ENCODE measurements at regions not wholly inside any gene's neighbourhood (a gene's known extent, or its start where the extent isn't known, plus 50 kb on each side); places are given as distances from the start of the nearest gene placed in this dataset.

DNA sequence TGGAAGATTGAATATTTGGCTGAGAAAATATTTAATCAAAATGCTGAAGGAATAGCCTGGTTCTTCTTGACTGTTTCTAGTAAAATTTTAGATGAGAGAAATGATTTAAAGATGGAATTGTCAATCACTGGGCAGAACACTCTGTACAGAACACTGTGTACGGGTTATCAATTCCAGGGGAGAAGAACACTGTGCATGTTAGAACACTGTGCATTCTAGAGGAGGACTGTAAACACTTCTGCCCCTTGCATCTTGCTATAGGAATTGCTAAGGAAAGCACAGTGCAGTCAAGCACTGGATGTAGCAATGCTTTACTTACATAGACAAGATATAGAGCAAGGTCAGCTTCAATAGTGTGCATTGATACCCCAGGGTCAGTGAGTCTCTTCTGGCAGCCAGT, 98.7 kb downstream of the RWDD3 start:
- no peak for DNase-seq (ENCODE audit: low spot score)
- TF ChIP-seq, protein P1, sequence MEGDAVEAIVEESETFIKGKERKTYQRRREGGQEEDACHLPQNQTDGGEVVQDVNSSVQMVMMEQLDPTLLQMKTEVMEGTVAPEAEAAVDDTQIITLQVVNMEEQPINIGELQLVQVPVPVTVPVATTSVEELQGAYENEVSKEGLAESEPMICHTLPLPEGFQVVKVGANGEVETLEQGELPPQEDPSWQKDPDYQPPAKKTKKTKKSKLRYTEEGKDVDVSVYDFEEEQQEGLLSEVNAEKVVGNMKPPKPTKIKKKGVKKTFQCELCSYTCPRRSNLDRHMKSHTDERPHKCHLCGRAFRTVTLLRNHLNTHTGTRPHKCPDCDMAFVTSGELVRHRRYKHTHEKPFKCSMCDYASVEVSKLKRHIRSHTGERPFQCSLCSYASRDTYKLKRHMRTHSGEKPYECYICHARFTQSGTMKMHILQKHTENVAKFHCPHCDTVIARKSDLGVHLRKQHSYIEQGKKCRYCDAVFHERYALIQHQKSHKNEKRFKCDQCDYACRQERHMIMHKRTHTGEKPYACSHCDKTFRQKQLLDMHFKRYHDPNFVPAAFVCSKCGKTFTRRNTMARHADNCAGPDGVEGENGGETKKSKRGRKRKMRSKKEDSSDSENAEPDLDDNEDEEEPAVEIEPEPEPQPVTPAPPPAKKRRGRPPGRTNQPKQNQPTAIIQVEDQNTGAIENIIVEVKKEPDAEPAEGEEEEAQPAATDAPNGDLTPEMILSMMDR (IDR thresholded peaks at IDR 0.05; ENCODE audit: extremely low read depth, insufficient read depth, missing control alignments) = no peak
- in situ Hi-C loops (cut with MboI; ENCODE audit: low pct_unique_long_range_greater_than_20kb, low sequenced_read_pairs, unreplicated experiment) = no loop called here

DNA sequence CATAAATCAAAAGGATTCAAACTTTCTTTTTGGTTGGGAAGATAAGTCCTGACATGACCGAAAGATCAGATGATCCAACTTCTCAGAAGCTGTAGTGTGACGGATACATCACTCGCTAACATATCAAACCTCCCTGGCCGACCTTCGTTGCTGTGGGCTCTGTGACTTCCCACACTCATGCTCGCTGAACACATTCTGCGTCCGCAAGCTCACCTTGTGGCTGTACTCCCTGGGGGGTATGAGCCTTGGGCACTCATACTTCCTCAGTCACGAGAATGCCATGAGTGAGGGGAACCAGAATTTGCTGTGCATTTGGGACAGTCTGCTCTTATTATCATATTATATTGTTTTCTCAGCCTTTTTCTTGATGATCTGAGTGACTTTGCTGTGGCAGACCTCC, 105.4 kb downstream of the RWDD3 start:
- in situ Hi-C loops (cut with MboI; ENCODE audit: low pct_unique_long_range_greater_than_20kb, low sequenced_read_pairs, unreplicated experiment) = no loop called here
- TF ChIP-seq, protein P1 (IDR thresholded peaks at IDR 0.05; ENCODE audit: extremely low read depth, insufficient read depth, missing control alignments) = no peak
- no peak for DNase-seq (ENCODE audit: low spot score)

DNA sequence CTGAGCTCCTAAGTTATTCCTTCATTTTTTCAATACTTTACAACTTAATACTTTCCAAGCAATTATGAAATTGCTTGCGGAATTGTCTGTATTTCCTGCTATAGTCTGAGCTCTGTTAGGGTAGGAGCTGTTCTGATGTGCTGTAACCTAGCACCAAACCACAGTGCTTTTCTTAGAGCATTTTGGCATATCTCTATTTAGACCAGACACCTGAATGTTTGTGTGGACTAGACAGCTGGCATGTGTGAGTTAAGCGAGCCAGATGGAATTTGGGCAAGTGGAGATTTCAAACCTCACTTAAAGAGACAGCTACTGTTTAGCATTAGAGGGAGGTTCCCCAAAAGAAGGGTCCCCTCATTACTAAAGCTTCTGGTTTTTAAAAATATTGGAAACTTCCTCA, 106.1 kb downstream of the RWDD3 start:
- in situ Hi-C loops (cut with MboI; ENCODE audit: low pct_unique_long_range_greater_than_20kb, low sequenced_read_pairs, unreplicated experiment) = no loop called here
- no peak for DNase-seq (ENCODE audit: low spot score)
- TF ChIP-seq, protein P1 (IDR thresholded peaks at IDR 0.05; ENCODE audit: extremely low read depth, insufficient read depth, missing control alignments) = no peak

DNA sequence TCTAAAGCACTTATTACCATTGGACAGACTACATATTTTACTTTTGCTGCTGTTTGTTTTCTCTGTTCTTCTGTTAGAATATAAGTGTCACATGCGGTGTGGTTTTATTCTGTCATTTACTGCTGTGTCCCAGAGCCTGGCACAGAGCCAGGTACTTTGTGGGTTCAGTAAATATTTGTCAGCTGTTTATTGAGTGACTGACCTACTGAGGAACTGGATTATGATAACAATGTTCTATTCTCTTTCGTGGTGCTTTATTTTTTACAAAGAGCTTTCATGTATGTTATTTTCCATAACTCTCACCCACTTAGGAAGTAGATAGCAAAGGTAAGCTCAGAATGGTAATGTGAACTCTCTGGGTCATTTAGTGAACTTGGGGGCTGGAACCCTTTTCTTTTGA, 118.8 kb downstream of the RWDD3 start:
- in situ Hi-C loops (cut with MboI; ENCODE audit: low pct_unique_long_range_greater_than_20kb, low sequenced_read_pairs, unreplicated experiment) = no loop called here
- TF ChIP-seq, protein P1 (IDR thresholded peaks at IDR 0.05; ENCODE audit: extremely low read depth, insufficient read depth, missing control alignments) = no peak
- no peak for DNase-seq (ENCODE audit: low spot score)

DNA sequence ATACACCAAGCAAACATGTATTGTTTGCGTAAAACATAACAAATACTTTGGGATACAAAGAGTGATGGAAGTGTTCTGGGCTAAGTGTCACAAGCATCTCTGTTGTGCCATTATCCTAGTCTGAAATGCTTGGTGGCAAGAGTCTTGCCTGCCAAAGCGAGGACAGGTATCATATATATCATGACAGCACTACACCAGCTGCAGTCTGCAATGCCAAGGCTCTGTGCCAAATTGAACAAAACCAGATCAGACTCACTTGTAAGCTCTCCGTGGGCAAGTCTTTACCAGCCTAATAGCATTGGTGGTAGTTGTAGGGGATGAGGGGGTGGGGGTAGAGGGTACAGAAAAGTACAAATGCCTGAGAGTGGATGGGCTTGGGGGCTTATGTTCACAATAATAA, 119.2 kb downstream of the RWDD3 start:
- TF ChIP-seq, protein P1 (IDR thresholded peaks at IDR 0.05; ENCODE audit: extremely low read depth, insufficient read depth, missing control alignments) = no peak
- in situ Hi-C loops (cut with MboI; ENCODE audit: low pct_unique_long_range_greater_than_20kb, low sequenced_read_pairs, unreplicated experiment) = no loop called here
- no peak for DNase-seq (ENCODE audit: low spot score)

DNA sequence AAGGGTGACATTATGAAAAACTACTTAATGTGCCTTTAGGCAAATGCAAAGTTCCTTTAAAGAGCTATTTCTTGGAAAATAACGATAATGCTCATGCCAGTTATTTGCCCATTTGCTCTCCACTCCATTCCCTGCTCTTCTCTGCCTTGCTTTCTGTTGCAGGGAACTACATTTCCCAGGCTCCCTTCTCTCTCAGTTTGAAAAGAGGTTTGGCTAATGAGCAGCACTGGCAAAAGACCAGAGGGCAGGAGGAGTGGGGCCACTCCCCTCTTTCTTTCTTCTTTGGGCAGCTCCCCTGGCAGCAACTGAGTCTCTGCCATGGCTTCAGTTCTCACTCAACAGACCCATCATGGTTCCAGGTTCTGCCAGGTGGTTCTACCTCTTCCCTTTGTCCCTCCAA, 130.5 kb downstream of the RWDD3 start:
- in situ Hi-C loops (cut with MboI; ENCODE audit: low pct_unique_long_range_greater_than_20kb, low sequenced_read_pairs, unreplicated experiment) = no loop called here
- TF ChIP-seq, protein P1 (IDR thresholded peaks at IDR 0.05; ENCODE audit: extremely low read depth, insufficient read depth, missing control alignments) = no peak
- DNase-seq (ENCODE audit: low spot score) = no peak

DNA sequence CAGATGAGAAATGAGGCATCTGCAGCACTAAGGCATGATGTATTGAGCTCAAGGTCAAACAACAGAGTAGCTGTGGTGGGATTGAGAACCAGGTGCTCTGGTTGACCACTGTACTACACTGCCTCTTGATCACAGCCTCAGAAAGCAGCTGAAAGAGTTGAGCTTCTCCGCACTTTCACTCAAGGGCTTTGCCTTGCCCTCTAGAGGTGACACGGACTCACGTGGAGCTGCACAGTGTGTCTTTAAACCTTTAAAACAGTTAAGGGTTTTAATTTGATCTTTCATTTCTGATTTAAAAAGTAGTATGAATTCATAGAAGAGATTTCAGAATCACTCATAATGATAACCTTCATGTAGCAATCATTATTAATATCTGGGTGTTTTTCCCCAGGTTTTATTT, 132.5 kb downstream of the RWDD3 start:
- TF ChIP-seq, protein P1 (IDR thresholded peaks at IDR 0.05; ENCODE audit: extremely low read depth, insufficient read depth, missing control alignments) = no peak
- in situ Hi-C loops (cut with MboI; ENCODE audit: low pct_unique_long_range_greater_than_20kb, low sequenced_read_pairs, unreplicated experiment) = no loop called here

More for the DNA sequence above, 132.5 kb downstream of the RWDD3 start:
- DNase-seq (ENCODE audit: low spot score) = no peak
